AG04449 (cell line): ENCODE measurements at regions not wholly inside any gene's neighbourhood (a gene's known extent, or its start where the extent isn't known, plus 50 kb on each side); places are given as distances from the start of the nearest gene placed in this dataset.

Experiments
- CTCF ChIA-PET: fragments of 350-600 bp; formaldehyde crosslinking; extraction: SDS; loops from one replicate; lab custom pipeline; 2021; ENCODE audit warnings: antibody characterized with exemption; lab: Yijun Ruan, JAX
- POLR2A ChIA-PET: fragments of 400-600, 350-600 bp; formaldehyde crosslinking; extraction: SDS; loops from one replicate; lab custom pipeline; 2020; ENCODE audit warnings: antibody characterized with exemption, inconsistent platforms; lab: Yijun Ruan, JAX
- DNase-seq: peaks from one replicate; pipeline ENCODE4 v3.0.0-alpha.2; 2010; ENCODE audit warnings: low read depth, low spot score
- H3K4me3 ChIP-seq: 2 replicates; pipeline ENCODE4 v1.5.1; 2011; ENCODE audit warnings: low read depth, mild to moderate bottlenecking, control low read depth, low read length
- CTCF ChIP-seq: IDR thresholded peaks from one replicate; pipeline ENCODE4 v1.5.1; 2011; ENCODE audit warnings: mild to moderate bottlenecking, moderate library complexity, low read length, control low read depth, inconsistent platforms; ENCODE audit not compliant: insufficient read depth; ENCODE audit errors: missing control alignments

DNA sequence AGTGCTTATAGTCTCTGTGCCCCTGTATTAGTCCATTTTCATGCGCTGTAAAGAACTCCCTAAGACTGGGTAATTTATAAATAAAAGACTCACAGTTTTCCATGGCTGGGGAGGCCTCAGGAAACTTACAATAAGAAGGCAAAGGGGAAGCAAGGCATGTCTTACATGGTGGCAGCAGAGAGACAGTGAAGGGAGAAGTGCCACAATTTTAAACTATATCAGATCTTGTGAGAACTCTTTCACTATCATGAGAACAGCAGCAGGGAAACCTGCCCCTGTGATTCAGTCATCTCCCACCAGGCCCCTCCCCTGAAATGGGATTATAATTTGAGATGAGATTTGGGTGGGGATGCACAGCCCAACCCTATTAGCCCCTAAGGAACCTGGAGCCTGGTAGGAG is 243.2 kb downstream of the EDEM1 start:
- CTCF ChIA-PET = no interaction called here
- POLR2A ChIA-PET = no interaction called here
- DNase-seq = no peak
- no peak for TF ChIP-seq CTCF
- H3K4me3 ChIP-seq = no peak overlapping the region

GRCh38 chr3:5431146-5431545 is 243.6 kb downstream of the EDEM1 start:
- no peak overlapping the region for H3K4me3 ChIP-seq
- ChIA-PET CTCF (no interaction called here), POLR2A (no interaction called here)
- TF ChIP-seq CTCF = no peak
- DNase-seq = no peak

- no peak for DNase-seq
- H3K4me3 ChIP-seq = no peak overlapping the region
- no peak for TF ChIP-seq CTCF
- ChIA-PET CTCF (no interaction called here), POLR2A (no interaction called here)
Observed at GRCh38 chr3:5431811-5432378, 244.4 kb downstream of the EDEM1 start.

- no peak for DNase-seq
- POLR2A ChIA-PET = no interaction called here
- TF ChIP-seq CTCF = no peak
Observed at GRCh38 chr3:5437296-5437782, 249.8 kb downstream of the EDEM1 start.

DNA sequence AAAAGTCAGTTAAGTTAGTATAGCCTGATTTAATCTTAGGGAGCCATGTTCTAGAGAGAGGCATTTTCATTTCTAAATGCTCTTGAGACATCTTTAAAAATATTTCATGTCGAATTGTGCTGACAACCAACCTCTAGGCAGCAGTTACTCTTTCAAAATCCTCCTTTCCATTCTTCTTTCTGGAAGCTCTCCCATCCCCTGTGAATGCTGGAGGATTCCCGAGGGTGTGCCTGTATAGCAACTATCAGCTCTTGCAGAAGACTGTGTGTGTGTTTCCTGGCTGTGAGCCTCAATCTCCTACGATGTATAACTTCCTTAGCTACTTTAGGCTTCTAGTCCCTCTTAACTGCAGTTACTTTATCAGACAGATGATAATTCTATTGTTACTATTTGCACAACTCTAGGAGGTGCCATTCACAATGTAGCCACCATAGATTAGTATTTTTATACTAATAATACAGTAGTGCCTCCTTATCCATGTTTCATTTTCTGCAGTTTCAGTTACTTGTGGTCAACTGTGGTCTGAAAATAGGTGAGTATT is 250.3 kb downstream of the EDEM1 start:
- ChIA-PET CTCF (no interaction called here), POLR2A (no interaction called here)
- DNase-seq = no peak
- TF ChIP-seq CTCF = no peak
- H3K4me3 ChIP-seq = no peak overlapping the region

More at GRCh38 chr3:5437296-5437782, 249.8 kb downstream of the EDEM1 start:
- H3K4me3 ChIP-seq = no peak overlapping the region
- CTCF ChIA-PET = no interaction called here

DNA sequence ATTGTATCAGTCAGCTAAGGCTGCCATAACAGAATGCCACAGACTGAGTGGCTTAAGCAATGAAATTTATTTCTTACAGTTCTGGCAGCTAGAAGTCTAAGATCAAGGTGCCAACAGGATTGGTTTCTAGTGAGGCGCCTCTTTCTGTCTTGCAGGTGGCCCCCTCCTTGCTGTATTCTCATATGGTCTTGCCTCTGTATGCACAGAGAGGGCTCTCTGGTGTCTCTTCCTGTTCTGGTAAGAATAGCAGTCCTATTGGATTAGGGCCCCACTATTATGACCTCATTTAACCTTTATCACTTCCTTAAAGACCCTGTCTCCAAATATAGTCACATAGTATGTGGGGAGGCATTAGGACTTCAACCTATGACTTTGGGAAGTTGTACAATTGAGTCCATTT is 253.9 kb downstream of the EDEM1 start:
- no peak for TF ChIP-seq CTCF
- ChIA-PET POLR2A (no interaction called here), CTCF (no interaction called here)
- no peak for DNase-seq
- no peak overlapping the region for H3K4me3 ChIP-seq
